CD4-positive, alpha-beta T cell (primary cell): ENCODE measurements at regions not wholly inside any gene's neighbourhood (a gene's known extent, or its start where the extent isn't known, plus 50 kb on each side); places are given as distances from the start of the nearest gene placed in this dataset.
"Not testable (repeated sequence)": the region's sequence is repeated elsewhere in the genome, so short reads cannot be mapped to it uniquely, and the experiment has no call there.

Source experiments
- ATAC-seq: fragments of 200-7000 bp; cut with Tn5 transposase; one replicate; pipeline ENCODE4 v1.10.0; 2022; ENCODE audit warnings: mild to moderate bottlenecking; ENCODE audit not compliant: poor library complexity
- CTCF ChIA-PET: fragments of 350-600 bp; sonication (Branson Sonifier 250); formaldehyde crosslinking; loops from one replicate; lab custom pipeline; 2021; ENCODE audit warnings: antibody characterized with exemption, inconsistent platforms; lab: Charles Lee
- POLR2A ChIA-PET: fragments of 350-600 bp; sonication (Branson Sonifier 250); formaldehyde crosslinking; loops from one replicate; lab custom pipeline; 2021; ENCODE audit warnings: antibody characterized with exemption, inconsistent platforms; lab: Charles Lee
- DNase-seq, 14 experiments: peaks; one replicate each; pipeline ENCODE4 v3.0.0-alpha.2; 2013 to 2020; ENCODE audit warnings: mixed read lengths in 2 of 14
- H3K27ac ChIP-seq, 2 donors: one replicate each; pipeline versions ENCODE4 v1.5.1 to v1.7.0; 2013; ENCODE audit warnings: low read length in 2 of 2, low read depth in 1 of 2, mild to moderate bottlenecking in 1 of 2
- H3K27me3 ChIP-seq, 2 experiments: 1 replicate in 1 of 2; 2 replicates in 1 of 2; pipeline versions ENCODE4 v1.6.1 to v1.7.0; 2013; ENCODE audit warnings: low read length in 2 of 2, control low read depth in 1 of 2, mild to moderate bottlenecking in 1 of 2, moderate library complexity in 1 of 2; ENCODE audit not compliant: insufficient read depth in 2 of 2, control insufficient read depth in 1 of 2
- H3K36me3 ChIP-seq: one replicate; pipeline ENCODE4 v1.6.1; 2013; ENCODE audit warnings: low read length, control low read depth; ENCODE audit not compliant: insufficient read depth
- H3K4me1 ChIP-seq: one replicate; pipeline ENCODE4 v1.6.1; 2013; ENCODE audit warnings: low read length, control low read depth; ENCODE audit not compliant: insufficient read depth
- H3K4me3 ChIP-seq: one replicate; pipeline ENCODE4 v1.5.1; 2013; ENCODE audit warnings: mild to moderate bottlenecking, low read length, moderate library complexity
- H3K9me3 ChIP-seq, 2 experiments: 1 replicate in 1 of 2; 2 replicates in 1 of 2; pipeline versions ENCODE4 v1.6.1 to v1.7.0; 2013; ENCODE audit warnings: low read length in 2 of 2, mild to moderate bottlenecking in 2 of 2, control low read depth in 1 of 2, moderate library complexity in 1 of 2; ENCODE audit not compliant: control insufficient read depth in 1 of 2, insufficient read depth in 1 of 2
- H3K27ac Mint-ChIP-seq: one replicate; pipeline ENCODE4 v1.8.0; 2020; ENCODE audit warnings: mixed read lengths
- H3K27me3 Mint-ChIP-seq: one replicate; pipeline ENCODE4 v1.8.0; 2021; ENCODE audit warnings: mixed read lengths
- H3K36me3 Mint-ChIP-seq: one replicate; pipeline ENCODE4 v1.8.0; 2021; ENCODE audit warnings: low read depth, mixed read lengths
- H3K4me1 Mint-ChIP-seq: one replicate; pipeline ENCODE4 v1.8.0; 2021; ENCODE audit warnings: low read depth, mixed read lengths
- H3K4me3 Mint-ChIP-seq: one replicate; pipeline ENCODE4 v1.8.0; 2020; ENCODE audit warnings: mild to moderate bottlenecking, mixed read lengths
- H3K9me3 Mint-ChIP-seq: one replicate; pipeline ENCODE4 v1.8.0; 2020; ENCODE audit warnings: mixed read lengths
- intact Hi-C, 2 experiments: fragments of 100-400 bp; cut with DNase I in 1 of 2; cut with micrococcal nuclease in 1 of 2; formaldehyde crosslinking; loops; one replicate each; pipeline versions ENCODE4 v1.15.1 to v1.9.0; 2023 to 2025; cut with DNase I, micrococcal nuclease
- TF ChIP-seq, protein P1 (sequence below): fragments of 200-600 bp; IDR thresholded peaks from one replicate; pipeline ENCODE4 v1.8.0; 2022; ENCODE audit warnings: antibody characterized with exemption, mild to moderate bottlenecking

DNA sequence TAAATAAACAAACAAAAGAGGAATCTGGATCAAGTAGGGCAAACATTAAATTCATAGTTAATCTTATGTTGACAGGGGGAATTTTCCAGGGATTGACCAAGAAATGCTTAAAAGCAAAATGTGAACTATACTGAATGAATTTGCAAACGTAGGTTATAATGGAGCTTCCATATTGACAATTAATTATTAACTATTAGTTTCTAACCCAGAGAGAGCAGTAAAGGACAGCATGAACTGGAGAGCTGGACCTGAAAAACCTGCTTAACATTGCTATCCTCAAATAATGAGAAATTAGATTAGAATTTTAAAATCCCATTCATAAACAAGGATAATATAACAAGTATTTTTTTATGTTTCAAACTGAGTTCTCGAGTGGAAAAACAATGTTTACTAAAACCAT lies 1089.6 kb downstream of the DNAJB9 start:
- no peaks in the 10 kb centered on the region for H3K9me3 ChIP-seq
- H3K27ac ChIP-seq, result no peak overlapping the region
- H3K4me3 ChIP-seq, result no peak overlapping the region
- no peaks in the 10 kb centered on the region for H3K4me1 ChIP-seq
- DNase-seq (no peak), ATAC-seq (no peak)
- Mint-ChIP-seq H3K4me1 (no peaks in the 10 kb centered on the region), H3K36me3 (no peaks in the 10 kb centered on the region), H3K27me3 (no peaks in the 10 kb centered on the region), H3K27ac (no peak overlapping the region), H3K4me3 (no peak overlapping the region), H3K9me3 (peaks cover 2% of the 10 kb centered on the region)
- TF ChIP-seq, protein P1, sequence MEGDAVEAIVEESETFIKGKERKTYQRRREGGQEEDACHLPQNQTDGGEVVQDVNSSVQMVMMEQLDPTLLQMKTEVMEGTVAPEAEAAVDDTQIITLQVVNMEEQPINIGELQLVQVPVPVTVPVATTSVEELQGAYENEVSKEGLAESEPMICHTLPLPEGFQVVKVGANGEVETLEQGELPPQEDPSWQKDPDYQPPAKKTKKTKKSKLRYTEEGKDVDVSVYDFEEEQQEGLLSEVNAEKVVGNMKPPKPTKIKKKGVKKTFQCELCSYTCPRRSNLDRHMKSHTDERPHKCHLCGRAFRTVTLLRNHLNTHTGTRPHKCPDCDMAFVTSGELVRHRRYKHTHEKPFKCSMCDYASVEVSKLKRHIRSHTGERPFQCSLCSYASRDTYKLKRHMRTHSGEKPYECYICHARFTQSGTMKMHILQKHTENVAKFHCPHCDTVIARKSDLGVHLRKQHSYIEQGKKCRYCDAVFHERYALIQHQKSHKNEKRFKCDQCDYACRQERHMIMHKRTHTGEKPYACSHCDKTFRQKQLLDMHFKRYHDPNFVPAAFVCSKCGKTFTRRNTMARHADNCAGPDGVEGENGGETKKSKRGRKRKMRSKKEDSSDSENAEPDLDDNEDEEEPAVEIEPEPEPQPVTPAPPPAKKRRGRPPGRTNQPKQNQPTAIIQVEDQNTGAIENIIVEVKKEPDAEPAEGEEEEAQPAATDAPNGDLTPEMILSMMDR, result no peak
- ChIA-PET POLR2A (no interaction called here), CTCF (no interaction called here)
- no peaks in the 10 kb centered on the region for H3K36me3 ChIP-seq
- H3K27me3 ChIP-seq, result no peaks in the 10 kb centered on the region
- intact Hi-C loops, result no loop called here

DNA sequence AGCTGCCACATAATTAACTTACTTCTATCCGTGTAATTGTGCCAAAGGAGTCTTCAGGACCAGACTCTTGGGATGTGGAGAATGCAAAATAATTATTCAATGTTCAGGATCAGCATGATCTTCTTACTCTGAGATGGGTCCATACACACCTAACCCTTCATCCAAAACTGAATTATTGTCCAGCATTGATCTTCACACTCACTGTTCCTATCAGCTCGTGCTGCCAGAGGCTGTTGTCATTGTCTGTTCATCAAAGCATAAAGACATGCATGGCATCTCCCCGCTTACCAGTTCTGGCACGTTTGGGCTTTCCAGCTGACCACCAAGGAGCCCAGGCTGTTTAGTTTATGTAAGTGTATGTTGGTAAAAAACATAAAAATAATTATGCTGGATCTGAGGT lies 1090.7 kb downstream of the DNAJB9 start:
- DNase-seq, result no peak
- no peak for ATAC-seq
- H3K27me3 ChIP-seq, result no peaks in the 10 kb centered on the region
- no peaks in the 10 kb centered on the region for H3K4me1 ChIP-seq
- Mint-ChIP-seq H3K36me3 (no peaks in the 10 kb centered on the region), H3K9me3 (peaks cover 2% of the 10 kb centered on the region), H3K4me3 (no peak overlapping the region), H3K4me1 (no peaks in the 10 kb centered on the region), H3K27ac (no peak overlapping the region), H3K27me3 (no peaks in the 10 kb centered on the region)
- TF ChIP-seq, protein P1, result no peak
- intact Hi-C loops, result no loop called here
- H3K4me3 ChIP-seq, result no peak overlapping the region
- no peak overlapping the region for H3K27ac ChIP-seq
- ChIA-PET POLR2A (no interaction called here), CTCF (no interaction called here)
- H3K36me3 ChIP-seq, result no peaks in the 10 kb centered on the region
- H3K9me3 ChIP-seq, result no peaks in the 10 kb centered on the region

DNA sequence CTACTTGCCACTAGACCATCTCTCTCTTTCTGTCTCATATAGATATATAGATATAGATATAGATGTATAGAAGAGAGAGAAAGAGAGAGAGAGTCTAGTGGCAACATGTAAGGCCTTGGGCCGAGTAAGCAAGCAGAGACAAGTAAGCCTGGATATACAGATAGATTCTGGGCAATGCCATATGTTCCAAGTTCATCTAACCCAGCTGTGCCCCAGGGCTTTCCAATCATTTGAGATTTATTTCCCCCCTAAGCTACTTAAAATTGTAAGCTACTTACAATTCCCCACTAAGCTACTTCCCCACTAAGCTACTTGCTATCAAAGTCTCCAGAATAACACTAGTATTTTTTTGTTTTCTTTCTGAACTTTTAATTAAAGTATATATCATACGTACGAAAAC lies 1094.1 kb downstream of the DNAJB9 start:
- no peaks in the 10 kb centered on the region for H3K36me3 Mint-ChIP-seq
- ATAC-seq, result no peak
- H3K27me3 ChIP-seq, result no peaks in the 10 kb centered on the region
- H3K4me3 Mint-ChIP-seq, result no peak overlapping the region
- H3K9me3 Mint-ChIP-seq, result no peaks in the 10 kb centered on the region
- no peaks in the 10 kb centered on the region for H3K4me1 Mint-ChIP-seq
- TF ChIP-seq, protein P1, result no peak
- H3K27me3 Mint-ChIP-seq, result no peaks in the 10 kb centered on the region
- CTCF ChIA-PET, result no interaction called here
- H3K9me3 ChIP-seq, result no peaks in the 10 kb centered on the region
- H3K27ac ChIP-seq, result no peak overlapping the region
- H3K4me1 ChIP-seq, result no peaks in the 10 kb centered on the region
- H3K4me3 ChIP-seq, result no peak overlapping the region
- H3K36me3 ChIP-seq, result no peaks in the 10 kb centered on the region
- DNase-seq, result no peak
- POLR2A ChIA-PET, result no interaction called here
- no peak overlapping the region for H3K27ac Mint-ChIP-seq
- intact Hi-C loops, result no loop called here

DNA sequence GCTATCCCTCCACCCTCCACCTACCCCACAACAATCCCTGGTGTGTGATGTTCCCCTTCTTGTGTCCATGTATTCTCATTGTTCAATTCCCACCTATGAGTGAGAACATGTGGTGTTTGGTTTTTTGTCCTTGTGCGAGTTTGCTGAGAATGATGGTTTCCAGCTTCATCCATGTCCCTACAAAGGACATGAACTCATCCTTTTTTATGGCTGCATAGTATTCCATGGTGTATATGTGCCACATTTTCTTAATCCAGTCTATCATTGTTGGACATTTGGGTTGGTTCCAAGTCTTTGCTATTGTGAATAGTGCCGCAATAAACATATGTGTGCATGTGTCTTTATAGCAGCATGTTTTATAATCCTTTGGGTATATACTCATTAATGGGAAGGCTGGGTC lies 1117.6 kb downstream of the DNAJB9 start:
- H3K9me3 Mint-ChIP-seq, intact Hi-C loops, DNase-seq, H3K4me3 ChIP-seq, POLR2A ChIA-PET, H3K36me3 ChIP-seq, H3K27ac ChIP-seq, ATAC-seq, CTCF ChIA-PET, H3K27ac Mint-ChIP-seq, H3K27me3 Mint-ChIP-seq, H3K4me1 Mint-ChIP-seq, H3K27me3 ChIP-seq, H3K4me1 ChIP-seq, H3K9me3 ChIP-seq, H3K36me3 Mint-ChIP-seq, H3K4me3 Mint-ChIP-seq: not testable (repeated sequence)

DNA sequence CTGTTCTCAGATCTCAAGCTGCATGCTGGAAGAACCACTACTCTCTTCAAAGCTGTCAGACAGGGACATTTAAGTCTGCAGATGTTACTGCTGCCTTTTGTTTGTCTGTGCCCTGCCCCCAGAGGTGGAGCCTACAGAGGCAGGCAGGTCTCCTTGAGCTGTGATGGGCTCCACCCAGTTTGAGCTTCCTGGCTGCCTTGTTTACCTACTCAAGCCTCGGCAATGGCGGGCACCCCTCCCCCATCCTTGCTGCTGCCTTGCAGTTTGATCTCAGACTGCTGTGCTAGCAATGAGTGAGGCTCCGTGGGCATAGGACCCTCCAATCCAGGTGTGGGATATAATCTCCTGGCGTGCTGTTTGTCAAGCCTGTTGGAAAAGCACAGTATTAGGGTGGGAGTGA lies 1122.9 kb downstream of the DNAJB9 start:
- H3K36me3 ChIP-seq, H3K27me3 Mint-ChIP-seq, H3K27ac ChIP-seq, H3K9me3 Mint-ChIP-seq, DNase-seq, POLR2A ChIA-PET, H3K4me1 ChIP-seq, H3K27ac Mint-ChIP-seq, CTCF ChIA-PET, H3K4me3 ChIP-seq, H3K9me3 ChIP-seq, H3K4me1 Mint-ChIP-seq, H3K27me3 ChIP-seq, H3K4me3 Mint-ChIP-seq, ATAC-seq, H3K36me3 Mint-ChIP-seq, intact Hi-C loops: not testable (repeated sequence)
